ENCODE measurements at regions not wholly inside any gene's neighbourhood (a gene's known extent, or its start where the extent isn't known, plus 50 kb on each side); places are given as distances from the start of the nearest gene placed in this dataset.

DNA sequence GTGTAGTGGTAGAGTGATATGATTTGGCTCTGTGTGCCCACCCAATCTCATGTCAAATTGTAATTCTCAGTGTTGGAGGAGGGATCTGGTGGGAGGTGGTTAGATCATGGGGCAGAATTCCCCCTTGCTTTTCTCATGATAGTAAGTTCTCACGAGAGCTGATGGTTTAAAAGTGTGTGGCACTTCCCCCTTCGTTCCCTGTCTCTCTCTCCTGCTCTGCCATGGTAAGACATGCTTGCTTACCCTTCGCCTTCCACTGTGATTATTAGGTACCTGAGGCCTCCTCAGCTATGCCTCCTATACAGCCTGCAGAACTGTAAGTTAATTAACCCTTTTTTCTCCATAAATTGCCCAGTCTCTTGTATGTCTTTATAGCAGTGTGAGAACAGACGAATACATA lies 115.7 kb upstream of the FUT8 start:
- Histone ChIP-seq H3K9ac (ENCODE audit: low read length) (no peak overlapping the region), H4K20me1 (ENCODE audit: low read depth, low read length) (no peaks in the 10 kb centered on the region), H3K27me3 (ENCODE audit: low read length) (no peaks in the 10 kb centered on the region), H3F3A (ENCODE audit: insufficient read depth) (peaks cover 3% of the 10 kb centered on the region; the same call in 1 of the 2 replicates), H3K9me2 (replicated peaks; ENCODE audit: insufficient read depth, low read length) (no peaks in the 10 kb centered on the region), H2AFZ (ENCODE audit: low read depth, low read length, severe bottlenecking) (no peak overlapping the region), H3K9me3 (ENCODE audit: insufficient read depth, low read length) (no peaks in the 10 kb centered on the region), H3K4me3 (ENCODE audit: insufficient read depth, low read length, poor library complexity, severe bottlenecking) (no peak overlapping the region), H3K27ac (ENCODE audit: low read depth, low read length) (no peak overlapping the region), H3K4me2 (ENCODE audit: low read depth, low read length, poor library complexity, severe bottlenecking) (no peak overlapping the region), H3K79me2 (ENCODE audit: insufficient read depth, low read length) (no peaks in the 10 kb centered on the region), H3K36me3 (ENCODE audit: low read length) (no peaks in the 10 kb centered on the region)
- no peak for TF ChIP-seq EZH2phosphoT487 (conservative IDR thresholded peaks at IDR 0.05; ENCODE audit: low read length)
- TF ChIP-seq, protein P1, sequence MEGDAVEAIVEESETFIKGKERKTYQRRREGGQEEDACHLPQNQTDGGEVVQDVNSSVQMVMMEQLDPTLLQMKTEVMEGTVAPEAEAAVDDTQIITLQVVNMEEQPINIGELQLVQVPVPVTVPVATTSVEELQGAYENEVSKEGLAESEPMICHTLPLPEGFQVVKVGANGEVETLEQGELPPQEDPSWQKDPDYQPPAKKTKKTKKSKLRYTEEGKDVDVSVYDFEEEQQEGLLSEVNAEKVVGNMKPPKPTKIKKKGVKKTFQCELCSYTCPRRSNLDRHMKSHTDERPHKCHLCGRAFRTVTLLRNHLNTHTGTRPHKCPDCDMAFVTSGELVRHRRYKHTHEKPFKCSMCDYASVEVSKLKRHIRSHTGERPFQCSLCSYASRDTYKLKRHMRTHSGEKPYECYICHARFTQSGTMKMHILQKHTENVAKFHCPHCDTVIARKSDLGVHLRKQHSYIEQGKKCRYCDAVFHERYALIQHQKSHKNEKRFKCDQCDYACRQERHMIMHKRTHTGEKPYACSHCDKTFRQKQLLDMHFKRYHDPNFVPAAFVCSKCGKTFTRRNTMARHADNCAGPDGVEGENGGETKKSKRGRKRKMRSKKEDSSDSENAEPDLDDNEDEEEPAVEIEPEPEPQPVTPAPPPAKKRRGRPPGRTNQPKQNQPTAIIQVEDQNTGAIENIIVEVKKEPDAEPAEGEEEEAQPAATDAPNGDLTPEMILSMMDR (IDR thresholded peaks at IDR 0.05; ENCODE audit: insufficient read depth, low read length, poor library complexity, severe bottlenecking) = no peak

DNA sequence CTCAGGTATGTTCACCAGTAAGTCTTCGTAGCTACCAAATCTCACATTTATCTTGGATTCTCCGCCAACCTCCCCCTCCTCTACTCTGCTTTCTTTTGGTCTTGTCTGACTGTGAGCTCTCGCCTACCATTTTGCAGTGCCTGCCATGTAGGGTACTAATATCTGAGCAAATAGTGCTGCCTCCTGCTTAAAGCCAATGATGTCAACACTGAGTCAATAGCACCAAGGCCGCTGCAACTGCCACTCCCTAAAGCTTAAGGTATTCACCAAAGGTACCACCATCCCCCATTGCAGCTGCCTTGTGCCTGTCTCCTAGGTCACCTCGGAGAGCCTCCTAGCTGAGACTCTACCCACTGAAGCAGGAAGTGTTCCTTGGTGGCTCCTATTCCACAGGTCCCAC lies 114.8 kb upstream of the FUT8 start:
- Histone ChIP-seq H3F3A (ENCODE audit: insufficient read depth) (peaks cover 11% of the 10 kb centered on the region), H3K27me3 (ENCODE audit: low read length) (no peaks in the 10 kb centered on the region), H3K4me3 (ENCODE audit: insufficient read depth, low read length, poor library complexity, severe bottlenecking) (no peak overlapping the region), H3K79me2 (ENCODE audit: insufficient read depth, low read length) (no peaks in the 10 kb centered on the region), H3K27ac (ENCODE audit: low read depth, low read length) (no peak overlapping the region), H3K9me3 (ENCODE audit: insufficient read depth, low read length) (no peaks in the 10 kb centered on the region), H4K20me1 (ENCODE audit: low read depth, low read length) (no peaks in the 10 kb centered on the region), H3K36me3 (ENCODE audit: low read length) (no peaks in the 10 kb centered on the region), H2AFZ (ENCODE audit: low read depth, low read length, severe bottlenecking) (no peak overlapping the region), H3K9ac (ENCODE audit: low read length) (no peak overlapping the region), H3K9me2 (replicated peaks; ENCODE audit: insufficient read depth, low read length) (no peaks in the 10 kb centered on the region), H3K4me2 (ENCODE audit: low read depth, low read length, poor library complexity, severe bottlenecking) (no peak overlapping the region)
- TF ChIP-seq, protein P1 (IDR thresholded peaks at IDR 0.05; ENCODE audit: insufficient read depth, low read length, poor library complexity, severe bottlenecking) = no peak
- no peak for TF ChIP-seq EZH2phosphoT487 (conservative IDR thresholded peaks at IDR 0.05; ENCODE audit: low read length)

DNA sequence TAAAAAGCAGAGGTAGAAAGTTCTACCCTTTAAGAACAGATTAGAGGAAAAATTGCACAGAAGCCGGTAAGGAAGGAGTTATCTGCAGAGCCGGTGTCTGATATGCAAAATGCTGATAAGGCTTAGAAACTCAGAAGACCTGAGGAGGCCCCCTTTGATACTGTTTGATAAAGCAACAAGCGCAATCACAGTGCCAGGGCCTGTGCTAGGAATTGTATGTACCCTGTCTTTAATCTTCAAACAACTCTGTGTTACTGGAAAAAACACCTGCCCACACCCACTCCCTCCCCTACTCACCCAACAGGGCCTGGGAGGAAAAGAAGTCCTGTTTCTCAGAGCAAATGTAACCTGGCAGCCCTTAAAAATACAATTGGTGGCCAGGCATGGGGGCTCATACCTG lies 112.7 kb upstream of the FUT8 start:
- no peak for TF ChIP-seq EZH2phosphoT487 (conservative IDR thresholded peaks at IDR 0.05; ENCODE audit: low read length)
- TF ChIP-seq, protein P1 (IDR thresholded peaks at IDR 0.05; ENCODE audit: insufficient read depth, low read length, poor library complexity, severe bottlenecking) = no peak
- no peaks in the 10 kb centered on the region for H3K27me3 ChIP-seq (ENCODE audit: low read length)
- no peaks in the 10 kb centered on the region for H3K9me2 ChIP-seq (replicated peaks; ENCODE audit: insufficient read depth, low read length)
- H3K4me3 ChIP-seq (ENCODE audit: insufficient read depth, low read length, poor library complexity, severe bottlenecking) = no peak overlapping the region
- H3K9me3 ChIP-seq (ENCODE audit: insufficient read depth, low read length) = no peaks in the 10 kb centered on the region
- no peak overlapping the region for H2AFZ ChIP-seq (ENCODE audit: low read depth, low read length, severe bottlenecking)
- H3K79me2 ChIP-seq (ENCODE audit: insufficient read depth, low read length) = no peaks in the 10 kb centered on the region
- no peak overlapping the region for H3K27ac ChIP-seq (ENCODE audit: low read depth, low read length)
- H3K9ac ChIP-seq (ENCODE audit: low read length) = no peak overlapping the region
- H3K4me2 ChIP-seq (ENCODE audit: low read depth, low read length, poor library complexity, severe bottlenecking) = no peak overlapping the region
- H3K36me3 ChIP-seq (ENCODE audit: low read length) = no peaks in the 10 kb centered on the region
- H3F3A ChIP-seq (ENCODE audit: insufficient read depth) = peaks cover 26% of the 10 kb centered on the region
- H4K20me1 ChIP-seq (ENCODE audit: low read depth, low read length) = no peaks in the 10 kb centered on the region

All from SU-DHL-6 (cell line).